ENCODE measurements at regions not wholly inside any gene's neighbourhood (a gene's known extent, or its start where the extent isn't known, plus 50 kb on each side); places are given as distances from the start of the nearest gene placed in this dataset.

DNA sequence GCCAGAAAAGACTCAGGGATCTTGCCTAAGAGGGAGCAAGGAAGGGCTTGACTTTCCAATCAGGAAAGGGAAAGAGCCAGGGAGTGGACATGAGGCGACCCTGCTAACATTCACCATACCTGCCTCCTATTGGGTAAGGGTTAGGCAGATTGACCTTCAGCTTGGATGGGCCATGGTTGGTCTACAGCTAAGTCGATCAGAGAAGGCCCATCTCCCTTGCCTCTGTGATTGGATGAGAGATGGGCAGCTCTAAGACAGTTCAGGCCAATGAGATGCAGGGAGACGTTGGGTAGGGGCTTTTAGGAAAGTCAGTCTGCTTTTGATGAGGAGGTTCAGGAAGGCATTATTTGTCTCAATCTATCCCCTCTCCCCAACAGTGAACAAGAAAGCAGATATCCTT lies 135.0 kb upstream of the STC2 start:
- TF ChIP-seq EZH2phosphoT487 (IDR thresholded peaks at IDR 0.05; ENCODE audit: low read depth) = no peak
- TF ChIP-seq CTCF (IDR thresholded peaks at IDR 0.05; ENCODE audit: low read depth, low read length) = no peak
